Activated naive CD8-positive, alpha-beta T cell (primary cell): ENCODE measurements at regions not wholly inside any gene's neighbourhood (a gene's known extent, or its start where the extent isn't known, plus 50 kb on each side); places are given as distances from the start of the nearest gene placed in this dataset.

Experiments used
- H3K27ac Mint-ChIP-seq: one replicate; pipeline ENCODE4 v1.8.0; 2021; ENCODE audit warnings: mixed read lengths
- H3K27me3 Mint-ChIP-seq: one replicate; pipeline ENCODE4 v1.8.0; 2021; ENCODE audit warnings: mixed read lengths
- H3K36me3 Mint-ChIP-seq: one replicate; pipeline ENCODE4 v1.8.0; 2021; ENCODE audit warnings: mixed read lengths
- H3K4me1 Mint-ChIP-seq: one replicate; pipeline ENCODE4 v1.8.0; 2021; ENCODE audit warnings: low read depth, mixed read lengths
- H3K4me3 Mint-ChIP-seq: one replicate; pipeline ENCODE4 v1.8.0; 2021; ENCODE audit warnings: mild to moderate bottlenecking, mixed read lengths
- H3K9me3 Mint-ChIP-seq: one replicate; pipeline ENCODE4 v1.8.0; 2021; ENCODE audit warnings: low read depth, mixed read lengths

GRCh38 chr7:52669031-52669430 lies 366.4 kb upstream of the POM121L12 start:
- Mint-ChIP-seq H3K9me3 (no peaks in the 10 kb centered on the region), H3K4me3 (no peak overlapping the region), H3K36me3 (no peaks in the 10 kb centered on the region), H3K4me1 (no peaks in the 10 kb centered on the region), H3K27me3 (no peaks in the 10 kb centered on the region), H3K27ac (no peak overlapping the region)

DNA sequence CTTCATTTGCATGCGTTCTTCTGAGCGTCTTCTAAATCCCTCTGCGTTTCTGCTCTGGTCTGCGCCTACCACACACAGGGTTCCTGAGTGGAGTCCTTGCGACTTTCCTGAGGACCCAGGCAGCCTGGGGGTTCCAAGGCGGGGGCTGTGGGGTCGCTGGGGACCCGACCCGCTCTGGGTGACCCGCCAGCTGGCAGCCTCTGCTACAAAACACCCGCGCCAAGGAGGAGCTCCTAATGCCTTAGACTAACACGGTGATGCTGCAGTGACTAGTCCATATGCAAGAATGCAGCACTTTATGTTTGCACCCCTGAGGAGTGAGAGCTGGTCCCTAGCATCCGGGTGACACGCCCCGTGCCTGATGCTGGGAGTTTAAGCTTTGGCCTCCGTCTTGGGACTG lies 367.0 kb upstream of the POM121L12 start:
- Mint-ChIP-seq H3K9me3 (no peaks in the 10 kb centered on the region), H3K4me1 (no peaks in the 10 kb centered on the region), H3K4me3 (no peak overlapping the region), H3K27ac (no peak overlapping the region), H3K36me3 (no peaks in the 10 kb centered on the region), H3K27me3 (no peaks in the 10 kb centered on the region)

- Mint-ChIP-seq H3K4me3 (no peak overlapping the region), H3K36me3 (no peaks in the 10 kb centered on the region), H3K9me3 (peaks cover 9% of the 10 kb centered on the region), H3K27ac (no peak overlapping the region), H3K27me3 (no peaks in the 10 kb centered on the region), H3K4me1 (no peaks in the 10 kb centered on the region)
These were observed 376.3 kb upstream of the POM121L12 start for GRCh38 chr7:52659178-52659577.

GRCh38 chr7:52656098-52656497 lies 379.3 kb upstream of the POM121L12 start:
- no peaks in the 10 kb centered on the region for H3K27me3 Mint-ChIP-seq
- H3K36me3 Mint-ChIP-seq, result no peaks in the 10 kb centered on the region
- no peak overlapping the region for H3K27ac Mint-ChIP-seq
- H3K4me1 Mint-ChIP-seq, result no peaks in the 10 kb centered on the region
- no peak overlapping the region for H3K4me3 Mint-ChIP-seq
- peaks cover 10% of the 10 kb centered on the region for H3K9me3 Mint-ChIP-seq

DNA sequence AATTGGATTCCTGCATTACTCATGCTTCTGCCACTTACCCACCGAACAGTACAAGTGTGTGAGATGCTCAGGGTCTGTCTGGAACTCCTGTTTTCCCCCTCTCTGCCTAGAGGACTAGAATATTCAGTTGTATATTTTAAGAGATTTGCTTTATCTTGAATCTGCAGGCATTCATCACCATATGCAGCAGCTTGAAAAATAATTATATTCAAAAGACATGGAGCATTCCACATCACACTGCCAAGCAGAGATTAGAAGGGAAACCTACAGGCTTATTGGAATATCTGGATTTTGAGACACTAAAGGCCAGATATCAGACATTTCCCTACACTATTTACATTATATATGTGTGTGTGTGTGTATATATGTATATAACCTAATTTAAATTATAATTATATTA lies 382.8 kb upstream of the POM121L12 start:
- no peaks in the 10 kb centered on the region for H3K36me3 Mint-ChIP-seq
- H3K4me3 Mint-ChIP-seq, result no peak overlapping the region
- peaks cover 8% of the 10 kb centered on the region for H3K9me3 Mint-ChIP-seq
- H3K4me1 Mint-ChIP-seq, result no peaks in the 10 kb centered on the region
- no peaks in the 10 kb centered on the region for H3K27me3 Mint-ChIP-seq
- H3K27ac Mint-ChIP-seq, result no peak overlapping the region

DNA sequence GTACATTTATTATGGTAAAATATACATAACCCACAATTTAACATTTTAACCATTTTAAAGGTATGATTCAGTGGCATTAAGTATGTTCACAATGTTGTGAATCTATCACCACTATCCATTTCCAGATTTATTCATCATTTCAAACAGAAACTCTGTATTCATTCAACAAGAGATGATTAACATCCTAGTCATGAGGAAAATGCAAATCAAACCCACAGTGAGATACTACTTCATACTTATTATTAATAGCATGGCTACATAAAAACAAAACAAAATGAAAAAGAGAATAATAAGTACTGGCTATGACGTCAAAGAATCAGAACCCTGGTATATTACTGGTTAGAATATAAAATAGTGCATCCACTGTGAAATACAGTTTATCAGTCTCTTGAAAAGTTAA lies 386.6 kb upstream of the POM121L12 start:
- H3K27me3 Mint-ChIP-seq, result no peaks in the 10 kb centered on the region
- no peak overlapping the region for H3K27ac Mint-ChIP-seq
- H3K9me3 Mint-ChIP-seq, result peaks cover 18% of the 10 kb centered on the region
- H3K4me1 Mint-ChIP-seq, result no peaks in the 10 kb centered on the region
- no peak overlapping the region for H3K4me3 Mint-ChIP-seq
- no peaks in the 10 kb centered on the region for H3K36me3 Mint-ChIP-seq

DNA sequence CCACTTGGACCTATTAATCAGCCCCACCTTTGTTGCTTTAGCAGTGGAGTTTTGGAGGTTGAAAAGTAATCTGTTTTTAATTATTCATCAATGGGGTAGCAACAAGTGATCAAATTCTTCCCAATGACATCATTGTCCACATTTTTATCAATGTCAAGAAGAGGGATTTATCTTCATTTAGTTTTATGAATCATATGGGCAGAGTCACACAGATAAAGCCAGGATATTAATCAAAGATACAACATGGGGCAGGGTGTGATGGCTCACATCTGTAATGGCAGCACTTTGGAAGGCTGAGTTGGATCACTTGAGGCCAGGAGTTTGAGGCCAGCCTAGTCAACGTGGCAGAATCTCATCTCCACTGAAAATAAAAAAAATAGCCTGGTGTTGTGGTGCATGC lies 388.4 kb upstream of the POM121L12 start:
- Mint-ChIP-seq H3K27ac (no peak overlapping the region), H3K4me1 (no peaks in the 10 kb centered on the region), H3K36me3 (no peaks in the 10 kb centered on the region), H3K27me3 (no peaks in the 10 kb centered on the region), H3K9me3 (peaks cover 18% of the 10 kb centered on the region), H3K4me3 (no peak overlapping the region)

DNA sequence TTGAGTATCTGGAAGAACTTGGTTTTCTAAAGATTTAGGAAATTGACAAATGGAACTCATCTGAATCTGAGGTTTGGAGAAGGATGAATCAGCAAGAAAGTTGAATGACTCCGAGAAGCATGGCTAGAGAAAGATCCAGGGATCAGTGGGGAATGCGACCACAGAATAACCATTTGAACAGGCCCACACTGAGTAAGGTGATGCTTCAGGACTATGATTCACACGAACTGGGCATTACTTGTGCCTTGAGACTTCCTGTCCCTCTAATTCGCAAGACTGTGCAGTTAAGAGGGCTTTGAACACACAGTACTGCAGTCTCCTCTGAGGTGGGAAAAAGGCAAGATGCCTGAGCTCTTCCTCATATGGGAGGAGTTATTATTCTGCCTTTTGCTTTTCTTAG lies 395.5 kb upstream of the POM121L12 start:
- Mint-ChIP-seq H3K27ac (no peak overlapping the region), H3K36me3 (no peaks in the 10 kb centered on the region), H3K4me3 (no peak overlapping the region), H3K27me3 (no peaks in the 10 kb centered on the region), H3K9me3 (no peaks in the 10 kb centered on the region), H3K4me1 (no peaks in the 10 kb centered on the region)

DNA sequence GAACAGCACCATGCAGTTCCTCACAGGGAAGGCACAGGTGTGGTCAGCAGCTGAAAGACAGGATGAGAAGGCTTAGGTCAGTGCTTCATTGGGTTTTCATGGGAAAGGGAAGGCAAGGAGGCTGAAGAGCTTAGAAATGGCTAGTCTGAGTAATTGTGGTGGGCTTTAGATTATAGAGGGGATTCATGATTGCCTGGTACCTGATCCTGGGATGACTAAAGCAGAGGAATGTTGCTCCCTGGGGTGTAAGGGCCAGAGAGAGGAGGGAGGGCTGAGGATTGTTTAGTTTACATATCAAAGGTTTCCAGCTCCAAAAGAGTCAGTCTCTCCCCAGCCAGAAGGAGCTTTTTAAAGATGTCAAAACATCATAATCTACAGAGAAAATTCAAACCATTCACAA lies 396.3 kb upstream of the POM121L12 start:
- no peak overlapping the region for H3K4me3 Mint-ChIP-seq
- no peaks in the 10 kb centered on the region for H3K4me1 Mint-ChIP-seq
- H3K36me3 Mint-ChIP-seq, result no peaks in the 10 kb centered on the region
- H3K27me3 Mint-ChIP-seq, result no peaks in the 10 kb centered on the region
- H3K27ac Mint-ChIP-seq, result no peak overlapping the region
- H3K9me3 Mint-ChIP-seq, result peaks cover 2% of the 10 kb centered on the region

GRCh38 chr7:52635021-52635420 lies 400.4 kb upstream of the POM121L12 start:
- Mint-ChIP-seq H3K4me1 (no peaks in the 10 kb centered on the region), H3K9me3 (peaks cover 17% of the 10 kb centered on the region), H3K27me3 (no peaks in the 10 kb centered on the region), H3K27ac (no peak overlapping the region), H3K36me3 (no peaks in the 10 kb centered on the region), H3K4me3 (no peak overlapping the region)

GRCh38 chr7:52620849-52621248 lies 414.6 kb upstream of the POM121L12 start:
- H3K9me3 Mint-ChIP-seq, result peaks cover 8% of the 10 kb centered on the region
- no peaks in the 10 kb centered on the region for H3K4me1 Mint-ChIP-seq
- no peak overlapping the region for H3K27ac Mint-ChIP-seq
- no peak overlapping the region for H3K4me3 Mint-ChIP-seq
- H3K36me3 Mint-ChIP-seq, result no peaks in the 10 kb centered on the region
- no peaks in the 10 kb centered on the region for H3K27me3 Mint-ChIP-seq

- no peak overlapping the region for H3K27ac Mint-ChIP-seq
- H3K27me3 Mint-ChIP-seq, result no peaks in the 10 kb centered on the region
- H3K36me3 Mint-ChIP-seq, result no peaks in the 10 kb centered on the region
These were observed 418.9 kb upstream of the POM121L12 start for GRCh38 chr7:52616552-52616951.

DNA sequence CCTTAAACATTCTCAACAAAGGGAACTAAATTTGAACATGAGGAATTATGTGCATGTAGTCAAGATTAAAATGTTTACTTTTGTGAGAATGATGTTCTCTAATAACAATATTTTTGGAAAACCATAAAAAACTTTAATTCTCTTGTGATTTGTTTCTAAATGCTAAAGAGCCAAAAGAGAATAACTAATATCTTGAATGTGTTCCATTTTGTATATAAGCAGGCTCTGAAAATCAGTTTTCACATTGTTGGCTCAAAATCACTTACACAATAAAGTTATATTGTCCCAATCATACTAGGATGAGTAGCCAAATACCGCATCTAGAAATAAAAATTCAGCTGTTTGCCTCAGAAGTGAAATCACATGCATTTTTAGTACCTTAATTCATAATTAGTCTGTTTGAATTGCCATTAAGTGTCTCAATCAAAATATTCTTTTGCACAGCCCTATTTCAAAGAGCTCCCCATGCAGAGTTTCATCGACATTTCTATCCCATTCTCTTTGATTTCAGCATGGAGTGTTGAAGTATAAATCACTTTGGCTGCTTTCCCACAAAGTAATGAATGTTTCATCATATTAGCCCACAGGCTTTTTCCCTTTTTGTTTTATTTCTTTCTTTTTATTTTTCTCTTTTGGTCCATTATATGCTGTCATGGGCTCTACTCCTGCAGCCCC lies 420.3 kb upstream of the POM121L12 start:
- Mint-ChIP-seq H3K9me3 (peaks cover 4% of the 10 kb centered on the region), H3K4me1 (no peaks in the 10 kb centered on the region), H3K27ac (no peak overlapping the region), H3K36me3 (no peaks in the 10 kb centered on the region), H3K4me3 (no peak overlapping the region), H3K27me3 (no peaks in the 10 kb centered on the region)

More at GRCh38 chr7:52616552-52616951, 418.9 kb upstream of the POM121L12 start:
- no peaks in the 10 kb centered on the region for H3K4me1 Mint-ChIP-seq
- no peak overlapping the region for H3K4me3 Mint-ChIP-seq
- H3K9me3 Mint-ChIP-seq, result peaks cover 4% of the 10 kb centered on the region

- Mint-ChIP-seq H3K4me1 (no peaks in the 10 kb centered on the region), H3K4me3 (no peak overlapping the region), H3K27ac (no peak overlapping the region), H3K36me3 (no peaks in the 10 kb centered on the region), H3K9me3 (no peaks in the 10 kb centered on the region), H3K27me3 (no peaks in the 10 kb centered on the region)
These were observed 425.9 kb upstream of the POM121L12 start for GRCh38 chr7:52609511-52609910.

- Mint-ChIP-seq H3K4me3 (no peak overlapping the region), H3K9me3 (no peaks in the 10 kb centered on the region), H3K27ac (no peak overlapping the region), H3K4me1 (no peaks in the 10 kb centered on the region), H3K36me3 (no peaks in the 10 kb centered on the region), H3K27me3 (no peaks in the 10 kb centered on the region)
These were observed 442.7 kb upstream of the POM121L12 start for GRCh38 chr7:52592698-52593097.

DNA sequence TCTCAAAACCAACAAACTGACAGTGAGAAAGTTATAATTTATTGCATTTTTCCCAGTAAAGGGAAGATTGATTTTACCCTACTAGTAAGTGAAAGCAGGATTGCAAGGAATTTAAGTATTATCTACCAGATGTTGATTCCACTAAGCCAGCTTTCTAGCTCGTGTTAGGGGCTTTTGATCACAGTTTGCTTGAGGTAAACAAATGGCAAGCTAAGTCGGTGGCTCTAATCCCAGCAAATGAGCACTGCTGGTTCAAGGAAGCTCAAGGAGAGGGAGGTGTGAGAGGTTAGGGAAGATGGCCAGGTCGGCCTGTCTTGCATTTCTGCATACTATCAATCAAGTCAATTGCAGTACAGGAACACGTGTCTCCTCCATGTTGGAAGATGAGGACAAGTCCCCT lies 448.7 kb upstream of the POM121L12 start:
- Mint-ChIP-seq H3K9me3 (peaks cover 3% of the 10 kb centered on the region), H3K27me3 (no peaks in the 10 kb centered on the region), H3K27ac (no peak overlapping the region), H3K4me1 (no peaks in the 10 kb centered on the region), H3K36me3 (no peaks in the 10 kb centered on the region), H3K4me3 (no peak overlapping the region)
